H1 (cell line): ENCODE measurements at regions not wholly inside any gene's neighbourhood (a gene's known extent, or its start where the extent isn't known, plus 50 kb on each side); places are given as distances from the start of the nearest gene placed in this dataset.
A peak's percentile ranks its signal among the peaks of the same experiment; 100 is the strongest.

ENCODE experiments used
- CBX5 ChIP-seq: fragments of 300-800, 300-1000 bp; sonication (generic); IDR thresholded peaks from 2 replicates; pipeline ENCODE4 v1.7.1; 2016; ENCODE audit warnings: antibody characterized with exemption, low read length, low read depth
- CHD2 ChIP-seq: IDR thresholded peaks from 2 replicates; pipeline ENCODE4 v1.6.1; 2012; ENCODE audit warnings: low read length, improper control_type of control experiment
- EP300 ChIP-seq, 2 experiments: IDR thresholded peaks; 1 replicate in 1 of 2; 2 replicates in 1 of 2; pipeline ENCODE4 v1.6.1; 2011 to 2012; ENCODE audit warnings: low read depth in 2 of 2, low read length in 2 of 2, mild to moderate bottlenecking in 2 of 2, borderline replicate concordance in 1 of 2, inconsistent platforms in 1 of 2, moderate library complexity in 1 of 2
- FOSL1 ChIP-seq: IDR thresholded peaks from 2 replicates; pipeline ENCODE4 v1.6.1; 2011; ENCODE audit warnings: mild to moderate bottlenecking, low read depth, low read length, moderate library complexity; ENCODE audit not compliant: insufficient read depth
- POU5F1 ChIP-seq: IDR thresholded peaks from 2 replicates; pipeline ENCODE4 v1.6.1; 2011; ENCODE audit warnings: low read depth, mild to moderate bottlenecking, low read length, moderate library complexity
- RAD21 ChIP-seq, 2 experiments: IDR thresholded peaks in 1 of 2; conservative IDR thresholded peaks in 1 of 2; 2 replicates each; pipeline ENCODE4 v1.6.1; 2011; ENCODE audit warnings: low read depth in 2 of 2, low read length in 2 of 2, improper control_type of control experiment in 1 of 2, inconsistent platforms in 1 of 2, mild to moderate bottlenecking in 1 of 2, moderate library complexity in 1 of 2
- RFX5 ChIP-seq: IDR thresholded peaks from 2 replicates; pipeline ENCODE4 v1.6.1; 2011; ENCODE audit warnings: low read depth, low read length, improper control_type of control experiment, borderline replicate concordance
- SIN3A ChIP-seq, 2 experiments: IDR thresholded peaks in 1 of 2; conservative IDR thresholded peaks in 1 of 2; 2 replicates each; pipeline ENCODE4 v1.6.1; 2011 to 2012; ENCODE audit warnings: low read length in 2 of 2, improper control_type of control experiment in 1 of 2, low read depth in 1 of 2, mild to moderate bottlenecking in 1 of 2
- TAF1 ChIP-seq: IDR thresholded peaks from 2 replicates; pipeline ENCODE4 v1.6.1; 2011; ENCODE audit warnings: mild to moderate bottlenecking, low read depth, low read length
- TBP ChIP-seq: IDR thresholded peaks from 2 replicates; pipeline ENCODE4 v1.6.1; 2011; ENCODE audit warnings: low read depth, low read length, improper control_type of control experiment
- TF ChIP-seq, protein P1 (sequence below), 3 experiments: IDR thresholded peaks; 1 replicate in 2 of 3; 2 replicates in 1 of 3; pipeline versions ENCODE4 v1.5.1 to v1.6.1; 2011; ENCODE audit warnings: low read length in 3 of 3, mild to moderate bottlenecking in 3 of 3, inconsistent platforms in 2 of 3, low read depth in 1 of 3, moderate library complexity in 1 of 3; ENCODE audit not compliant: insufficient read depth in 1 of 3; ENCODE audit errors: control extremely low read depth in 1 of 3
- TF ChIP-seq, protein P2 (sequence below): IDR thresholded peaks from 2 replicates; pipeline ENCODE4 v1.6.1; 2011; ENCODE audit warnings: low read depth, mild to moderate bottlenecking, low read length; ENCODE audit not compliant: insufficient read depth
- TF ChIP-seq, protein P3 (sequence below): IDR thresholded peaks from 2 replicates; pipeline ENCODE4 v1.6.1; 2012; ENCODE audit warnings: inconsistent platforms

DNA sequence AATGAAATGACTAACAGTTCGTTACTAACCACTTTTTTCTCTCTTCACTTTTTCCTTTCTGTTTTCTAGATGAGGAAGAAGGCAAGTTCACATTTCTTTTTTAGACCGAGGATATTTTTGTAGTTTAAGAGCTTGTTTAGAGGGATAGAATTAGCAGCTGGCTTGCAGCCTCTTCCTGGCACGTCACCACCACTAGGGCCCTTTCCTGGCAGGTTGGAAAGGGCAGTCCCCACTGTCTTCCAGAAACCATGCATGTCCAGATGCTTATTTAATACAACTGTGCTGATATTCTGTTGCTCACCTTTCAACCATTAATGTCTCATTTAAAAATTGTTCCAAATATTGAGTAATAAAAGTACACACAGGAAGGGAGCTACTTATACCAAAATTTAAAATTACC is 209.5 kb upstream of the PACRGL start:
- TF ChIP-seq, protein P1, sequence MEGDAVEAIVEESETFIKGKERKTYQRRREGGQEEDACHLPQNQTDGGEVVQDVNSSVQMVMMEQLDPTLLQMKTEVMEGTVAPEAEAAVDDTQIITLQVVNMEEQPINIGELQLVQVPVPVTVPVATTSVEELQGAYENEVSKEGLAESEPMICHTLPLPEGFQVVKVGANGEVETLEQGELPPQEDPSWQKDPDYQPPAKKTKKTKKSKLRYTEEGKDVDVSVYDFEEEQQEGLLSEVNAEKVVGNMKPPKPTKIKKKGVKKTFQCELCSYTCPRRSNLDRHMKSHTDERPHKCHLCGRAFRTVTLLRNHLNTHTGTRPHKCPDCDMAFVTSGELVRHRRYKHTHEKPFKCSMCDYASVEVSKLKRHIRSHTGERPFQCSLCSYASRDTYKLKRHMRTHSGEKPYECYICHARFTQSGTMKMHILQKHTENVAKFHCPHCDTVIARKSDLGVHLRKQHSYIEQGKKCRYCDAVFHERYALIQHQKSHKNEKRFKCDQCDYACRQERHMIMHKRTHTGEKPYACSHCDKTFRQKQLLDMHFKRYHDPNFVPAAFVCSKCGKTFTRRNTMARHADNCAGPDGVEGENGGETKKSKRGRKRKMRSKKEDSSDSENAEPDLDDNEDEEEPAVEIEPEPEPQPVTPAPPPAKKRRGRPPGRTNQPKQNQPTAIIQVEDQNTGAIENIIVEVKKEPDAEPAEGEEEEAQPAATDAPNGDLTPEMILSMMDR (IDR thresholded peaks at IDR 0.05; ENCODE audit: control extremely low read depth in 1 of 3, insufficient read depth in 1 of 3, low read depth in 1 of 3, low read length in 3 of 3) = peak in 2 of 3 experiments; percentile 17 to 23; a peak in 2 of 4 replicates
- TF ChIP-seq, protein P2, sequence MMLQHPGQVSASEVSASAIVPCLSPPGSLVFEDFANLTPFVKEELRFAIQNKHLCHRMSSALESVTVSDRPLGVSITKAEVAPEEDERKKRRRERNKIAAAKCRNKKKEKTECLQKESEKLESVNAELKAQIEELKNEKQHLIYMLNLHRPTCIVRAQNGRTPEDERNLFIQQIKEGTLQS = no peak
- TF ChIP-seq CHD2 = no peak
- TF ChIP-seq SIN3A (conservative IDR thresholded peaks at IDR 0.05 in 1 of 2, IDR thresholded peaks at IDR 0.05 in 1 of 2; ENCODE audit: low read depth in 1 of 2, low read length in 2 of 2) = no peak
- TF ChIP-seq, protein P3, sequence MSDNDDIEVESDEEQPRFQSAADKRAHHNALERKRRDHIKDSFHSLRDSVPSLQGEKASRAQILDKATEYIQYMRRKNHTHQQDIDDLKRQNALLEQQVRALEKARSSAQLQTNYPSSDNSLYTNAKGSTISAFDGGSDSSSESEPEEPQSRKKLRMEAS = no peak
- no peak for TF ChIP-seq TAF1
- no peak for TF ChIP-seq FOSL1
- TF ChIP-seq EP300 (IDR thresholded peaks at IDR 0.05; ENCODE audit: borderline replicate concordance in 1 of 2, low read depth in 2 of 2, low read length in 2 of 2) = no peak
- TF ChIP-seq CBX5 = no peak
- TF ChIP-seq POU5F1 = no peak
- no peak for TF ChIP-seq RAD21 (IDR thresholded peaks at IDR 0.05 in 1 of 2, conservative IDR thresholded peaks at IDR 0.05 in 1 of 2; ENCODE audit: low read depth in 2 of 2, low read length in 2 of 2)
- no peak for TF ChIP-seq TBP
- no peak for TF ChIP-seq RFX5
